ENCODE measurements at regions not wholly inside any gene's neighbourhood (a gene's known extent, or its start where the extent isn't known, plus 50 kb on each side); places are given as distances from the start of the nearest gene placed in this dataset.

DNA sequence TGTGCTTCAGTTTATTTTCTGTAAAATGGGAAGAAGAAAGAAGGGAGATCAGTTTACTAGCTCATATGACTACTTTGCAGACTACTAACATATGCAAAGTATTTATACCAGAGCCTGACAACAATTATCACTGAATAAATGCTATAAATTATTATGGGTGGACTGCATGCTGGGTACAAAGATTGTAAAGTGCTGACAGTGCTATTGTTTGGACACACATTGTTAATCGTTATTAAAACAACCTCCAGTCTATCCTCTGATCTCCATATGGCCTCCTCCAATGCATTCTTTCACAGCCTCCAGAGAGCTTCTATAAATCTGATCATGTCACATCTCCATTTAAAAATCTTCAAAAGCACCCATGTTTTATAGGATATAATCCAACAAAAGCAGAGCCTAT lies 90.1 kb upstream of the HS3ST1 start:
- no peak for DNase-seq (ENCODE audit: low spot score)

DNA sequence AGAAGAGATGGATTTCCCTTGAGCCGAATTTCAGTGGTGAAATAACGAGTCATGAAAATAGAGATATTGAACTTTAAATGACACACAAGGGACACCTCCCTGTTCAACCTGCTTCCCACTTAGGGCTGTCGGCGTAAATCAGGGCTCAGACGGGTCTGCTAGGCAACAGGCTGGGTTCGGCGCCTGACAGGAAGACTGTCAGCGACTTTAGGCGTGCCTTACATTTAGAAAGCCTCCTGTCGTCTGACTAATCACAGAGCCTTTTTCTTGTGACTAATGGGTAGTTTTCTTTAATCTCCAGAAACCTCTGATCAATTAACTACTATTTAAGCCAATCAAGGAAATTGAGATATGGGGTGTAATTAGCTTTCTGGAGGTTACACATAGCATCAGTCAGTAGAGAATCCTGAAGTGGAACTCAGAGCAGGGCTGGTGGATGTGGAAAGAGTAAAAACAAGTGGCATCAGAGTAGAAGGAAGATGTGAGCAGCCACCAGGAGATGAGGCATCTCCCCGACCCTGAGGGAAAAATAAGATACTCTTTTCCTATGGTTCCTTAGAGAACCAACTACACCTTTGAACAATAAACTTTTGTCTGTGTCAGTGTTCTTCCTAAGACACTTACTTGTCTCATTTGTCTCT lies 86.2 kb upstream of the HS3ST1 start:
- no peak for DNase-seq (ENCODE audit: low spot score)

DNA sequence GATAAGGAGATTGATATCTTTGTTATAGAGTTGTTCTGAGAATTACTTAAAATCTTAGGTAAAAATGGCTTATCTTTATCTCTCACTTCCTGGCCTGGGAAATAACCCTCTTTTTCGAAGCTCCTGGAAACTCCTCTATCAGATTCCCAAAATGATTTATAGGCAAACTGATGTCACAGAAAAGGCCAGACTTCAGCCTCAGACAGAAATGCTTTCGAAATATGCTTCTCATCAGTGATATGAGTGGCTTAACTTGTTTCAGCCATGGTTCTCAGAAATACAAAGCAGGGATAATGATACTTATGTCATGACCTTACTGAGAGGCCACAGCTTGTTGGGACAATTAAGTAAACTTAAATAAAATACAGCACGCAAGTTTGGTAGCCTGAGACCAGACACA lies 85.3 kb upstream of the HS3ST1 start:
- DNase-seq (ENCODE audit: low spot score): no peak

GRCh38 chr4:11512871-11513270 lies 84.2 kb upstream of the HS3ST1 start:
- DNase-seq (ENCODE audit: low spot score): no peak

- DNase-seq (ENCODE audit: low spot score): no peak
Measured at GRCh38 chr4:11511321-11511720, 82.6 kb upstream of the HS3ST1 start.

- DNase-seq (ENCODE audit: low spot score): no peak
Measured at GRCh38 chr4:11507920-11508319, 79.2 kb upstream of the HS3ST1 start.

GRCh38 chr4:11506194-11506593 lies 77.5 kb upstream of the HS3ST1 start:
- DNase-seq (ENCODE audit: low spot score): no peak

DNA sequence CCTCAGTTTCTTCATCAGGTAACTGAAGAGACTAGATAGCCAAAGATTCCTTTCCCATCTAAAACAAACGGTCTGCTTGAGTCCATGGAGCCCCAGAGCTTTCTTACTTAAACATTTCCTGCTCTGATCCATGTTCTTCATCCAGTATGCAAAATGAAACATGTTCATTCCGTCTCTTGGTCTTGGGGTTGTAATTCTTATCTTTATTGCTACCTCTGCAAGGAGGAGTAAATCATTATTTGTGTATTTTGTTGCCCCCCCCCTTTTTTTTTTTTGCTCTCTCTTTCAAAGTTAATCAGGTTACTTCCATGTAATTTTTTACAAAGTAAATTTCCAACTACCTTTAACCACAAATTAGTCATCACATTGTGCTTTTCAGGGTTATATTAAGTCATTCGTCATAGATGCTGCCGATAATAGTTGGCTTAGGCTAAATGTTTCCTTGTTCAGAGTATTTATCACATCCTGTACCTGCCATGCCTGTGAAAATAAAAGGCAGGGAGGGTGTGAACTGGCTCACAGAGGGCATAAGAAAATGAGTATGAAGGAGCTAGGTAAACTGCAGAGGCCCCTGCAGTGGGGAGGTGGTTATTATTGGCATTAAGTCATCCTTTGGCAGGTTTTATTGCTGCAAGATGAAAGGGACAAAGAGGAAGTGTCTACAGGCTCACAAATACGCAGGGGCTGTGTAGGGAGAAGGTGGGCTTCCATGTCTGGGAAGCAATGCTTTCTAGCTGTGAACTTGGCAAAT lies 76.7 kb upstream of the HS3ST1 start:
- no peak for DNase-seq (ENCODE audit: low spot score)

DNA sequence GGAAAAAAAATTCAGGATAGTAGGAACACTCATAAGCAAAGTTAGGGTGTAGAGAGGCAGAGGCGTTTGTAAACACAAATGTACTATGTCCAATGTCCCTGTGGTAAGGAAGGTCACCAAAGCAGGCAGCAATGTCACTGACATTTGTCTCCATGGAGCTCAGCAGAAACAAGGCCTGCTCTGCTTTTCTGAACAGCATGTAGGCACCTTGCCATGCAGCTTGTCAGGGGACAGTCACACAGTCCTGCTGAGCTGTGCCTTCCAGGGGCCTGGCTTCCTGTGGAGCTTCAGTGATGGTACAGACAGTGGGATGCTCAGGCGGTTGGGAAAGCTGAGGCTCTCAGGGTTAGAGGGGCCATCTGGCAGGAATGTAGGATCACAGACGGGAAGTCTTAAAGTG lies 74.5 kb upstream of the HS3ST1 start:
- DNase-seq (ENCODE audit: low spot score): no peak

DNA sequence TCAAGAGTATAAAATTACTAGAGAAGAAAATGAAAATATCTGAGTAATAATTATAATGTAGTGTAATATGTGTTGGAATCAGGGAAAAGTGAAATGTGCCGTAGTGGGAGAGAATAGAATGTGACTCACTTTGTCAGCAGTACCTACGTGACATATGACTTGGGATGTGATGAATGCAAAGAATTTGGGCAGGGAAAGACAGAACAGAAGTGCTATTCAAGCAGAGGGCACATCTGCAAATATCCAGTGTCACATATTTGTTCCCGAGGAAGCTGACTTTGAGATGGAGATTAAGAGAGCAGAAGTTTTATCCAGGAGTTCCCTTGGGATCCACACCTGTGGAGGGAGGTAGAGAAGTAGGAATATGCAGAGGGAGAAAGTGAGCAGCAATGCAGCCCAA lies 69.3 kb upstream of the HS3ST1 start:
- DNase-seq (ENCODE audit: low spot score): no peak

GRCh38 chr4:11497212-11497806 lies 68.6 kb upstream of the HS3ST1 start:
- DNase-seq (ENCODE audit: low spot score): no peak

- no peak for DNase-seq (ENCODE audit: low spot score)
Measured at GRCh38 chr4:11496351-11496829, 67.7 kb upstream of the HS3ST1 start.

GRCh38 chr4:11495818-11496217 lies 67.1 kb upstream of the HS3ST1 start:
- no peak for DNase-seq (ENCODE audit: low spot score)

DNA sequence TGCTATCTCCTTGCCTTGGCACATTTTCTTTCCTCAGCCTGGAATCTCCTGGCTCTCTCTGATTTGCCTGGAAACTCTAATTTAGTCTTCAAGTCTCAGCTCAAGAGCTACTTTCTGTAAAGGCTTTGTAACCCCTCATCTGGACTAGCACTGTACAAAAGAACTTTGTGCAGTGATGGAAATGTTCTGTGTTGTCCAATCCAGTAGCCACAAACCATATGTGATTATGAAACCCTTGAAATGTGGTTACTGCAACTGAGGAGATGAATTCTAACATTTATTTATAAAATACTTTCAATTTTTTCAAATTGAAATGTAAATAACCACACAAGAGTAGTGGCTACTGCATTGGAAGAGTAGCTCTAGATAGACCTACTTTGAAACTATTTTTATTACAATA lies 66.6 kb upstream of the HS3ST1 start:
- no peak for DNase-seq (ENCODE audit: low spot score)

DNA sequence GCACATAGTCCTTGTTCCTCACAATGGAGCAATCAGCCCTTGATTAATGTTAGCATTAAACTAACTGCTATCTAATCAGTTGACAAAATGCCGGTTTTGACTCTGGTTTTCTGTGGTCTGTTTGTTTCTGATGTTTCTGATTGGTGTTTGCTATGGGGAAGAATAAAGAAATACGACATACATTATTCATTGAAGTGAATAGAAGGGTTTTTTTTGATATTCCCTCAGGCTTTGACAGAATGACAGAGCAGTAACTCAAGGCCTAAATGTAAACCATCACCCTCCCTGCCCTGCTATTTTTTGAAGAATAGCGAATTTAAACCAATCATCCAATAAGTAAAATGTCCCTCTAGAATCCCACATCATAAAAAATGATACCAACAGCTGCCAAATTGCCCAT lies 65.5 kb upstream of the HS3ST1 start:
- no peak for DNase-seq (ENCODE audit: low spot score)

- no peak for DNase-seq (ENCODE audit: low spot score)
Measured at GRCh38 chr4:11489453-11490083, 60.9 kb upstream of the HS3ST1 start.

GRCh38 chr4:11488657-11489452 lies 60.2 kb upstream of the HS3ST1 start:
- DNase-seq (ENCODE audit: low spot score): no peak

- peak; percentile 14 for DNase-seq (ENCODE audit: low spot score)
Measured at GRCh38 chr4:11487868-11488544, 59.3 kb upstream of the HS3ST1 start.

- DNase-seq (ENCODE audit: low spot score): no peak
Measured at GRCh38 chr4:11487139-11487538, 58.4 kb upstream of the HS3ST1 start.

DNA sequence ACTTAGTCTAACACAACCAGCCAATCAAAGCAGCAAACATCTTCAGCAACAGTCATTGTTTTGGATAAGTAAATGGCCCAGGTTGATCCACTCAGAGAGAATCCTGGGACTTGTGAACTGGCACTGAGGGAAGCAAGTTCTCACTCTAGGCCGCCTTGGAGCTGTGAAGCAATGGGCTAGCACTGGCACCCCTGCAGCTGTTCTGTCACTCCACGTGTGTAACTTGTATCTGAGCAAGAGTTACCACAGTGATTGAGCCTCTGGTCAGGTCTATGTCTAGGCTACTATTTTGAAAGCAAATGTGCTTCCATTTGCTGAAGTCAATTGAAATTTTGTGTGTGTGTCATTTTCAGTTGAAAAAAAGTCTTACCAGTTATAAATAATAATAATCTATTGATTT lies 57.2 kb upstream of the HS3ST1 start:
- DNase-seq (ENCODE audit: low spot score): no peak

DNA sequence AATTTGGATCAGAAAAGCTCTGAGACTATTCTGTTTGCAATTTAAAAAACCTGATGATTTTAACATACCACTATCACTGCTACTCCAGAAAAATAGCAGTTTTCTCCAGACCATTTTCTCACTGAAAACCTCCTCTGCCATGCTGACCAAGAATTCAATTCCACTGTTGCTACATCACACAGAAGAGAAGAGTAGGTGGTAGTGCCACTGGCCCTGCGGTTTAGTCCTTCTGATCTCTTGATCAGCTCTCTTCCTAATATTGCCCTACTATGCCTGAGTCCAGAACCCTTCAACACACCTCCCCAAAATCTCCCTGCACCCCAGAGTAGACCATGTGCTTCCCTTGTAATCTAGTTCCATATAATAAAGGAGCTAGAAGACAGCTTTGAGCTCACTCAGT lies 55.8 kb upstream of the HS3ST1 start:
- no peak for DNase-seq (ENCODE audit: low spot score)

DNA sequence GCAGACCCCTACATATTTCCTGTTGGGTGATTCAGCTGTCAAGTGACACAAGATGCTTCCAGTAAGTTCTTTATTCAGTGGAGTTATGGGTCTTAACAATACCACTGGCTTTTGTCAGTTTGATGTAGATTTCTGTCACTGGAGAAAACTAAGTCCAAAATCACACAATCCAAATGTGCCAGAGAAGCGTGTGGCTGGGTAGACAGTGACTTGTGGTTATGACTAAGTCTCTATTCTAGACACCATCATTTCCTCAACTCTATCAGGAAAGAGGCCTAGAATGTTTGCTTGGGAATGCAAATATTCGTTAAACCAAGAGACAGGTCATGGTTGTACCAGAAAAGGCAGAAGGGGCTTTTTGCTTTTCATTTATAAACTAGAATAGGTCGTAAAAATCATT lies 54.4 kb upstream of the HS3ST1 start:
- DNase-seq (ENCODE audit: low spot score): no peak
